Adipose tissue (tissue), 3 donors: ENCODE measurements at regions not wholly inside any gene's neighbourhood (a gene's known extent, or its start where the extent isn't known, plus 50 kb on each side); places are given as distances from the start of the nearest gene placed in this dataset.

Experiments used
- H3K27ac ChIP-seq: one replicate; pipeline ENCODE4 v1.5.1; 2013; ENCODE audit warnings: low read depth, low read length
- WGBS, 3 donors: extraction: QIAGEN DNeasy Blood & Tissue Kit; methylation state at CpG; one replicate each; pipeline ENCODE4 v1.1.7; 2013; 5-methylcytosine and 5-hydroxymethylcytosine counted together
- donor health status: healthy with polysubstance abuse.
- donor health status: Bipolar disorder and iron deficiency.
- donor health status: healthy.

GRCh38 chr2:129224022-129224421 is 755.4 kb upstream of the RAB6C start:
- WGBS, 3 donors: 82 to 93% (median 84%) methylated on average over 10 of the region's 10 CpGs
- no peak overlapping the region for H3K27ac ChIP-seq

- WGBS, 3 donors: 84 to 93% (median 89%) methylated on average over 3 of the region's 3 CpGs
- H3K27ac ChIP-seq: no peak overlapping the region
These were observed 755.0 kb upstream of the RAB6C start for GRCh38 chr2:129224486-129224885.

GRCh38 chr2:129229196-129229595 is 750.3 kb upstream of the RAB6C start:
- H3K27ac ChIP-seq: no peak overlapping the region
- 58 to 76% (median 59%) methylated on average over 3 of the region's 3 CpGs for WGBS, 3 donors

GRCh38 chr2:129229830-129230441 is 749.5 kb upstream of the RAB6C start:
- H3K27ac ChIP-seq: no peak overlapping the region
- WGBS, 3 donors: 81 to 90% (median 86%) methylated on average over 7 of the region's 7 CpGs

GRCh38 chr2:129231924-129232323 is 747.5 kb upstream of the RAB6C start:
- H3K27ac ChIP-seq: no peak overlapping the region
- 76 to 90% (median 79%) methylated on average over 7 of the region's 7 CpGs for WGBS, 3 donors

GRCh38 chr2:129233166-129233565 is 746.3 kb upstream of the RAB6C start:
- no peak overlapping the region for H3K27ac ChIP-seq
- 79 to 86% (median 83%) methylated on average over 9 of the region's 9 CpGs for WGBS, 3 donors

- 44 to 54% (median 47%) methylated on average over 6 of the region's 6 CpGs for WGBS, 3 donors
These were observed 745.6 kb upstream of the RAB6C start for GRCh38 chr2:129233751-129234406.

GRCh38 chr2:129236601-129237000 is 742.9 kb upstream of the RAB6C start:
- no peak overlapping the region for H3K27ac ChIP-seq

More at GRCh38 chr2:129233751-129234406, 745.6 kb upstream of the RAB6C start:
- no peak overlapping the region for H3K27ac ChIP-seq

- WGBS, 3 donors: 89 to 95% (median 91%) methylated on average over 6 of the region's 6 CpGs
These were observed 741.3 kb upstream of the RAB6C start for GRCh38 chr2:129237966-129238725.

GRCh38 chr2:129239141-129239540 is 740.3 kb upstream of the RAB6C start:
- 89 to 95% (median 90%) methylated on average over 2 of the region's 2 CpGs for WGBS, 3 donors
- no peak overlapping the region for H3K27ac ChIP-seq

More at GRCh38 chr2:129237966-129238725, 741.3 kb upstream of the RAB6C start:
- no peak overlapping the region for H3K27ac ChIP-seq

- 84 to 92% (median 91%) methylated on average over 3 of the region's 3 CpGs for WGBS, 3 donors
- H3K27ac ChIP-seq: no peak overlapping the region
These were observed 739.4 kb upstream of the RAB6C start for GRCh38 chr2:129240061-129240460.

- 80 to 91% (median 86%) methylated on average over 5 of the region's 5 CpGs for WGBS, 3 donors
- no peak overlapping the region for H3K27ac ChIP-seq
These were observed 737.2 kb upstream of the RAB6C start for GRCh38 chr2:129242269-129242668.

GRCh38 chr2:129247751-129248150 is 731.7 kb upstream of the RAB6C start:
- WGBS, 3 donors: 88 to 92% (median 88%) methylated on average over 3 of the region's 3 CpGs
- H3K27ac ChIP-seq: no peak overlapping the region

GRCh38 chr2:129248198-129248597 is 731.3 kb upstream of the RAB6C start:
- H3K27ac ChIP-seq: no peak overlapping the region

- H3K27ac ChIP-seq: no peak overlapping the region
- WGBS, 3 donors: 66 to 84% (median 74%) methylated on average over 7 of the region's 7 CpGs
These were observed 726.5 kb upstream of the RAB6C start for GRCh38 chr2:129252781-129253460.

GRCh38 chr2:129253461-129253812 is 726.0 kb upstream of the RAB6C start:
- H3K27ac ChIP-seq: no peak overlapping the region
- 41 to 51% (median 50%) methylated on average over 5 of the region's 5 CpGs for WGBS, 3 donors

GRCh38 chr2:129254718-129255117 is 724.7 kb upstream of the RAB6C start:
- 65 to 91% (median 82%) methylated on average over 5 of the region's 5 CpGs for WGBS, 3 donors
- no peak overlapping the region for H3K27ac ChIP-seq

- WGBS, 3 donors: 76 to 87% (median 86%) methylated on average over 4 of the region's 4 CpGs
- H3K27ac ChIP-seq: no peak overlapping the region
These were observed 723.7 kb upstream of the RAB6C start for GRCh38 chr2:129255610-129256313.

- WGBS, 3 donors: 79 to 81% (median 80%) methylated on average over 2 of the region's 2 CpGs
- H3K27ac ChIP-seq: no peak overlapping the region
These were observed 722.8 kb upstream of the RAB6C start for GRCh38 chr2:129256642-129257041.
